ENCODE measurements at regions not wholly inside any gene's neighbourhood (a gene's known extent, or its start where the extent isn't known, plus 50 kb on each side); places are given as distances from the start of the nearest gene placed in this dataset.

DNA sequence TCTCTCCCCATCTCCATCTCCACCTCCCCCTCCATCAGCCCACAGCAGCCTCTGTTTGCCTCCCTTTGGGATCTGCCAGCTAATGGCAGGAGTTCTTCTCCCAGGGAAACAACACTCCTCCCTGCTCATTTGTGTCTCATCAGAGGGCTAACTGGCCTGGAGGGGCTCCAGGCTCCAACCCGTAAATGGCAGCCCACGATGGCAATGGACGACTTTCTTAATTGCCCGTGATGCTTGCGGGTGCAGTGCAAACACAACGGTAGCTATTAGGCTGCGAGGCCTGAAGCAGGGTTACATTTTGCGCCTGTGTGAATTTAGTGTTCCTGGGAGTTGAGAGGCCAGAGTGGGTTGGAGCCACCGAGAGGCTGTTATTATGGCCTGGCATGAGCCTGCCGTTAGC, 285.1 kb downstream of the TNS1 start:
- DNase-seq = peak; percentile 75

GRCh38 chr2:217715484-217715883, 287.3 kb downstream of the TNS1 start:
- DNase-seq = no peak

DNA sequence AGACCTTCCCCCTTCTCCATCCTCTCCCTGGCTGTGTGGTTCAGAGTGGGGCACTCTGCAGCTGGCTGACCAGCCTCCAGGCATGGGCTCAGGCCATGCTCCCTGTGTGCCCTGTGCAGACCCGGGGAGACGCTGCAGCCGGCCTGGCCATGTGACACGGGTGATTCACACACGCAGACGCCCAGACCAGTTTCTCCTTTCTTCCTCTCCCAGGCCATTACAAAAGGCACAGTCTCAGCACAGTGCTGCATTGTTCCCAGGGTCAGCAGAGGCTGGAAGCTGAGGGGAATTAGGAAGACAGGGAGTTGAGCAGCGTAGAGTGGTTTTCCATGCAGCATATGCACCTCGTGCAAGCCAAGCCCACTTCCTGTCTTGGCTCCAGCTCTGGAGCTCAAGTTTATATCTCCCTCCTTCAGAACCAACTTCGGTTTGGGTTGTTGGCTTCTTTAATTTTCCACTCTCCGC, 288.5 kb downstream of the TNS1 start:
- peak; percentile 69 for DNase-seq

- DNase-seq = peak; percentile 89
Observed at GRCh38 chr2:217713395-217714286, 289.2 kb downstream of the TNS1 start.

DNA sequence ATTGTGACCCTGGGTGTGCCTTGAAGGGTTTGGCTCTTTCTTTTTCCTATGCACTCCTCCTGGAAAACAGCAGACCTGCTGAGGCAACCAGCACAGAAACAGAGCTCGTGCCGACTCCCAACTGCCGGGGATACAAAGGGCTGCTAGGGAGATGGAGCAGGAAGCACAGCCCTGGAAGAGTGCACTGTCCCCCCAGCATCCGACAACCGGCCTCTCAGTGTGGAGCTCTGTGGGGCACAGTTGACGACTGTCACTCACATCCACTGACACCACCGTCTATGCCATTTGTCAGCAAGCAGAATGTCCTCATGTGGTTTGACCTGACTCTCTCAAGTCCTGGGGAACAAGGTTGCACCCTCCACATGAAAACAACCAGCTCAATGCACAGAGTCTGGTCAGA, 290.4 kb downstream of the TNS1 start:
- no peak for DNase-seq

DNA sequence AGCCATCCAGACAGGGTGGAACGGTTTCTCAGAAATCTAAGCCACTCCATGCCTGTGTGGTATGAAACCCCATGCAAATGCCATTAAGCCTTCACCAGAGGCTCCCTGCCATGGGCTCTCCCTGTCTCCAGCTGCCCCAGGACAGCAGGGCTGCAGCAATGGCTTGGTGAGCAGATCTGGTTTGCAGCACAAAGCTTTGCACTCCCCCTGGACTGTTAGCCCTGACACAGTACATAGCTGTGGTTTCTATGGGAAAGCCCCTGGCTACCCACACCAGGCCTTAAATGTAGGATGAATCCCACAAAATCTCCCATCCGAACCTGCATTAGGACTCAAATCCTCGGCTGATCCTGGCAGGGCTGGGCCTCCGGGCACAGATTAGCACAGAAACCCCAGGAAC, 291.6 kb downstream of the TNS1 start:
- DNase-seq = peak; percentile 72

- no peak for DNase-seq
Observed at GRCh38 chr2:217710211-217710765, 292.5 kb downstream of the TNS1 start.

DNA sequence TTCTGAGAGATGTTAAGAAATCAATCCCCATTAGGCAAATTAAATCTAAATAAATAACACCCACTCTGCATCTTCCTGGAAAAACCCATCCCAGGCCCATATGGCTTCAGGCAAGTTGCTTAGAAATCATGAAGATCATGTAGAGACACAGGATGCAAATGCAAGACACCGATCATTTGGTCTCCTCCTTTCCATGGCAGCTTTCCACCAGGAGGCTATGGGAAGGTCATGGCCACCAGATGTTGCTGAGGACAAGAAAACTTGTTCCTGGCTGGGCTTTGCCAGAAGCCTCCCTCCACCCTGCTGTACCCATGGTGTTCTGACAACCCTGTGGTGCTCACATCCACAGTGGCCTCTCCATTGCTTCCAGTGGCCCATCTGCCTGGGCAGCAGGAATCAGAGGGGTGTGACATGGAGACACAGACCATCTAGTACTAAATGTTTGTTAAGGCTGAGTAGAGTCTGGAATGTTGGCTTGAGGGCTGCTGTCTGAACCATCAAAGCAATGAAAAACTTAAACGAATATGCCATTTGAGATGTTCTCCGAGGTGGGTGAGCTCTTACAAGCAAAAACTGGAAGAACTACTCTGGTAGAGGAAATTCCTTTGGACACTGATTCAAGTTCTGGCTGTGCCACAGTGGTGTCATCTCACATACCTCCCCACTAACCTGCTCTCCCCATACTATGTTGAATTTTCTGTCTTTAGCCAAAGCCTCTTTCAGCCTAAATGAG, 293.2 kb downstream of the TNS1 start:
- DNase-seq = no peak

DNA sequence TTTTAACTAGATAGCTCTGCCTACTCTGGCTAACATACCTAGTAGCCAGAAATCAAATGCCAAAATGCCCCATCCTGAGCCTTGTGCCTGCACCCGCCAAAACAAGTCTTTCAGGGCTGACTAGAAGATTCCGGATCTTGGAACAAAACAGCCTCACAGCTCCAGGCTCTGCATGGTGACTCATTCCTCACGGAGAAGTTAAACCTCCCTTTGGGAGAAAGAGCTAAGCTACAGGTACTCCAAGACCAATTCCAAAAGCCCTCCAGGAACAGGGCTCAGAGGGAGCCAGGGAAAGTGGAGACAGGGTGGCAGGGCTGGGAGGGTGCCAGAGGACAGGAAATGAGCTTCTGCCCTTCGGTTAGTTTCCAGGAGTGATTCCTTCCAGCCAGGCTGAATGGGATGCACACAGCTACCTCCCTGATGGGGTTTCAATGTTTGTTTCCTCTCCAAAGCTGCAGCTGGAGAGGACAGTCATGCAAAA, 295.6 kb downstream of the TNS1 start:
- no peak for DNase-seq

GRCh38 chr2:217706513-217706912, 296.3 kb downstream of the TNS1 start:
- DNase-seq = no peak

DNA sequence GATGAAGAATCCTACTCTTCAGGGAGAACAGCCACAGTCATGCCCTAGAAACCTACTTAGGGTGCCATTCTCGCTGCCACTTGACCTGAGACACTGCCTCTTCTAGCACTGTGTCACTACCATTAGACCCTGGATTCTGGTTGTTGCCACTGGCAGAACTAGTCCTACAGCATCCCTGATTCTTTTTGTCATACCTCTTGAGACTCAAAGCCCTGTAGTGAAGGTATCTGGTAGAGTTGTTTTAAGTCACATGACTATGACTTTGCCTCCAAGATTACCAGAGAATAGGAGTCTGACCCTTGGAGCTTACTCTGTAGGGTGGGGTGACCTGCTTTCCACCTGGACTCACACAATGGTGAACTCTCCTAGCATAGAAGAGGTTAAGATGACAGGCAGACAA, 296.7 kb downstream of the TNS1 start:
- DNase-seq = no peak

DNA sequence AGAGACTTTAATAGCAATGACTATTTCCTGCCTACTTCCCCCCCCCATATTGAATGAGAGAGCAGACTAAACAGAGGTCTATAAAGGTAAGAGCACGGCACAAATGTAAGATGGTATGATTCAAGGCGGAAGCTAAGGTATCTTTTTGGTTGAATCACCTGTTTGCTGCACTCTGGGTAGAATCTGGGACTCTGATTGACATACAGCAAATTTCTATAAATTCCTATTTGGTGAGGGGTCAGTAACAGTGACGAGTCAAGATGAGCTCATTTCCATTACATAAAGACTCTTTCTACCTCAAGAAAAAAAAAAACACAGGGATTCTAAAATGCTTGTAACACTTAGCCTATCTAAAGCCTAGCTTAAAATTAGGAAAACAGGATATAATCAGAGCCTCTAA, 297.3 kb downstream of the TNS1 start:
- DNase-seq = no peak

DNA sequence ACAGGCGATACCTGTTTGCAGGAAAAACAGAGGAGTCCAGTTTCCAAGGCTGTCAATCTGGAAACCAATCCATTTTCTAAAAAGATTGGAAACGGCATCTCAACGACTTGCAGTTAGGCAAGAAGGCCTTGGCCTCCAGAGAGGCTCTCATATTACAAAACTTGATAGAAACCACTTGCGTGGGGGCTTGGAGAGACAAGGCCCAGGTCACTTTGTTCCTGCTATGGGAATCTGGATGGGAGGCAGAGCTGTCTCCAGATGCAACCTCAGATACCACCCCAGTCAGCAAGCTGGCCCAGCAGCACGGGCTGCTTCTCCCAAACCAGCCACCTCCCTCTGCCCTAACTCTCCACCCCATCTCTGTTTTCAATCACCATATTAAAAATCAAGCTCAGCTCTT, 298.8 kb downstream of the TNS1 start:
- no peak for DNase-seq

- no peak for DNase-seq
Observed at GRCh38 chr2:217703102-217703501, 299.7 kb downstream of the TNS1 start.

GRCh38 chr2:217701622-217702021, 301.2 kb downstream of the TNS1 start:
- DNase-seq = no peak

DNA sequence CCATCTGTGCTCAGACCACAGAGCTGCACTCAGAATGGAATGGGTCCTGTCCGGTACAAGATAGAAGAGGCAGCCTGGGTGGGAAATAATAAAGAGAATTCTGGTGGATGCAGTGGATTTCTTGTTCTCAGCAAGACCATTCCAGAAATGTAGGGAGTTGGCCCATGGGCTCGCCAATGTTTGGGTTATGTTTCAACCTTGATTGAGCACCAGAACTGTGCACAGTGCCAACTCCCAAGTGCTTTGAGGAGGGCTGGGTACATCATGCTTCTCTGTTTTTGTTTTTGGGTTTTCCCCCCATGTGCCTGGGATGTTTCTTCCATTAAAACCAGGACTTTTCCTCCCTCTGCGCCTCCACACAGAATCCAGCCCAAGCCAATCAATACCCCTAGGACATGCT, 304.1 kb downstream of the TNS1 start:
- no peak for DNase-seq

DNA sequence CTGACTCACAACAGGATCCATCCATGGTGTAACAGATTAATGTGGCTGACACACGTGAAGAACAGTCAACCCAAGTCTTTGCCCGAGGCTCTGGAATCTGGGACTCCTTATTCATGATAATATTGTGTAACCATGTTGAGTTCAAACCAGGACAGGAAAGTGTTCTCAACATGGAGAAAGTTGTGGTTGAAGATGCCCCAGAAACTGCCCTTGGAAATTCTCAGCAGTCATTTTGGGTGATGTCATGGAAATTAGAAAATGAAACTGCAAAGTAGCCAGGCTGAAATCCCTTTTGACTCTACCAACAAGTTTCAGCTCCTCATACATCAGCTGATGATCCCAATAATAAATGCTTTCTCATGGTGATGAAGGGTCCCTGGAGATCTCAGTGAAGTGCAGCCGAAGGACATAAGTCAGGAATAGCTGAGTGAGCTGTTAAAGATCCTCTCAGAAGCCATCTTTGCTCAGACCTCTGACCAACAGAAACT, 307.7 kb downstream of the TNS1 start:
- DNase-seq = no peak

DNA sequence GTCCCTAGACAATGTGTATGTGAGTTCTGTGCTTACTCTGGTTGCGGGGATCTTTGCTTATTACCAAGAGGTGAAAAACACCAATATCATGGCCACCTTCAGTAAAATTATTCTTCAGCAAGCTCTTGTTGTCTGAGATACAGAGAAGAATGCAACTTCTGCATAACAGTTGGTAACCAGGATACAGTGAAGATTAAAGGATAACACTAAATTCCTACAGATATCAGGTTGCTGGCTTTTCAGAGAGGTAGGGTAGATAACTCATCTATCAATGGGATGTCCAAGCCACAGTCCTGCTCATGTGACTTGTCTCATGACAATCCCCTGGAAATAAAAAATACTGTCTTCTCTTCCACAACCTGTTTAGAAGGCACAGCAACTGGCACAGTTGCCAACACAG, 308.5 kb downstream of the TNS1 start:
- no peak for DNase-seq

DNA sequence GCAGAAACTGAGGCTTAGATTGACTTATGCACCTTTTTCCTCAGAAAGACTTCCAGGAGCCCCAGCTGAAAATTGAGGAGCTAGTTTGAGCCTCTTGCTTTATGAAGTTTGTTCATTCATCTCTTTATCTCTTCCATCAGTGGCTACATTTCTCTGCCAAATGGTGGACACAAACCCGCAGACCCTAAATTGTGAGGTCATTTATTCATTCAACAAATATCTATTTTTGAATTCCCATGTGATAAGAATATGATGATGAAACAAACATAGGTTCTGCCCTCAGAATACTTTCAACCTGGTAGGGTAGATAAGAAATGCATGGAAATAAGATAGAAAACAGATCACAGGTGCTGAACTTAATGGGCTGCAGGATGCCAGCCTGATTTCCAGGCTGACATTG, 309.4 kb downstream of the TNS1 start:
- no peak for DNase-seq

DNA sequence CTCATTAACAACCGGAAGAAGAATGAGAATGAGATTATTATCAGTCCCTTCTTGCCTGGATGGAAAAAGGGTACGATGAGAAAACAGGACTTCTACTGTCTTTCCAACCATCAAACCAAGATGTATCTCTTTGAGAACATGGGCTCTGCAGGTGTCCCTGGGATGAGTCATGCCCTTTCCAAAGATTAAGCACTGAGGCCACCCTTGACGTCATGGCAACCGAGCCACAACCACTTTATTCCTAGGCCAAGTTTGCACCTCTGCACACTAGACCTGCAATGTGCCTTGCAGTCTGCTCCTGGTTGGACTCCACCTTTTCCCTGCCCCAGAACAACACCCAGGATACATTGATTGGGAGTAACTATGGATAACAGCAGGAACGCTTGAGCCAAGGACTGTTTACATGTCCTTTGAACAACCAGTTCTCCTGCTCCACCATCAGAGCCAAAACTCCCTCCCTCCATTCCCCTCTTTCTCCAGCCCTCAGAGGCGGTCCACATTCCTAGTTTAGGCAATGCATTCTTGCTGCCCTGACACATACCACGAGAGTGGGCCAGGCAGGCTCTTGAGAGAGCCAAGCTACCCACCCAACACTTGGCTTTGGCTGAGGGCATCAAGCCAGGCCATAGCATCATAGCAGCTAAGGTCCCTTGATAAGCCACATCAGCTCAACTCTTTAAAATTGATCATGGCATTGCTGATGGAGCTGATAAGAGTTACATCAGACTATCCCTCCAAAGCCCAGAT, 310.7 kb downstream of the TNS1 start:
- peak; percentile 45 for DNase-seq

DNA sequence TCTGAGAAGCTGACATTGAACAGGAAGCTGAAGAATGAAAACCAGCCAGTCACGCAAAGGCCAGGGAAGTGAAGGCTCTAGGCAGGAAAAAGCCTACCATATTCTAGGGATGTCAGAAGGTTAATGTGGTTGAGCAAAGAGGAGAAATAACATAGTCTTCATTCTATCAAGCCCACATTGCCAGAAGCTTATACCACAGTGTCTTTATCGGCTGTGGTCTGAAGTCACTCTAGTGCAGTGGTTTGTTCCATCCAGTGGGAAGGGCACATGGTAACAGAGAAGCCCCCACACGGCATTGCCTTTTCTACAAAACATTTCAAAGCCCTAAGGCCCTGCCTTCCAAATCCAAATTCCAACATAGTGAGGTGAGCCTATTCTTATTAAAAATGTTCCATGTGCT, 311.3 kb downstream of the TNS1 start:
- DNase-seq = no peak

- DNase-seq = no peak
Observed at GRCh38 chr2:217689053-217689452, 313.7 kb downstream of the TNS1 start.

DNA sequence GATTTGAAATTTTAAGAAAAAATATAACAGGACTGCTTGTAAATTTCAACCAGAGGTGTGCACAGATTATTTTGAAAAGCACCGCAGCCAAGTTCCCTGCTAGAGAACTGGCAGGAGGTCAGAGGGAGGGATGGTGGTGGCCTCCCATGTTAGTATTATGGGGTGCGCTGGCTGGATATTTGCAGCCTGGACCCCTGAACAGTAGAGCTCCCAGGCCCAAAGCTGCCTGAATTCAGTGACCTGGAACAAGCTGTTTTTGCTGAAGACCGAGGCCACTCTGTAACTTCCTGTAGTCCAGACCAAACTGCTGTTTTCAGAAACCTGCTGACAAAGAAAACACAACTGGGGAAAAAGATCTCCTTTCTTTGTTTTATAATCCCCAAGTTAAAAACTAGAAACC, 314.3 kb downstream of the TNS1 start:
- no peak for DNase-seq

All from left hindlimb (tissue), 1 donor.